HEK293 (cell line): ENCODE measurements at regions not wholly inside any gene's neighbourhood (a gene's known extent, or its start where the extent isn't known, plus 50 kb on each side); places are given as distances from the start of the nearest gene placed in this dataset.

ENCODE experiments used
- BCL11B ChIP-seq: fragments of 450-650 bp; formaldehyde crosslinking; IDR thresholded peaks from 2 replicates; pipeline ENCODE4 v1.5.1; 2016; ENCODE audit warnings: low read depth, missing biosample characterization, missing genetic modification characterization
- GLI2 ChIP-seq: fragments of 450-650 bp; formaldehyde crosslinking; IDR thresholded peaks from 2 replicates; pipeline ENCODE4; 2017; ENCODE audit warnings: missing biosample characterization, missing genetic modification characterization, low read depth, borderline replicate concordance
- KLF16 ChIP-seq: fragments of 450-650 bp; formaldehyde crosslinking; IDR thresholded peaks from 2 replicates; pipeline ENCODE4 v1.5.1; 2017; ENCODE audit warnings: missing biosample characterization, missing genetic modification characterization
- MZF1 ChIP-seq: fragments of 450-650 bp; formaldehyde crosslinking; IDR thresholded peaks from 2 replicates; pipeline ENCODE4 v1.5.1; 2017; ENCODE audit warnings: missing biosample characterization, missing genetic modification characterization, borderline replicate concordance
- PRDM6 ChIP-seq: fragments of 450-650 bp; formaldehyde crosslinking; IDR thresholded peaks from 2 replicates; pipeline ENCODE4 v1.5.1; 2017; ENCODE audit warnings: missing biosample characterization, missing genetic modification characterization
- RBAK ChIP-seq: fragments of 450-650 bp; formaldehyde crosslinking; IDR thresholded peaks from 2 replicates; pipeline ENCODE4 v1.5.1; 2016; ENCODE audit warnings: missing biosample characterization, missing genetic modification characterization
- SP2 ChIP-seq: fragments of 450-650 bp; formaldehyde crosslinking; IDR thresholded peaks from 2 replicates; pipeline ENCODE4 v1.5.1; 2016; ENCODE audit warnings: missing biosample characterization, missing genetic modification characterization
- TSHZ1 ChIP-seq: fragments of 450-650 bp; formaldehyde crosslinking; IDR thresholded peaks from 2 replicates; pipeline ENCODE4 v1.5.1; 2016; ENCODE audit warnings: missing biosample characterization, missing genetic modification characterization, borderline replicate concordance
- ZBTB7A ChIP-seq: fragments of 450-650 bp; formaldehyde crosslinking; IDR thresholded peaks from 2 replicates; pipeline ENCODE4 v1.5.1; 2016; ENCODE audit warnings: low read depth, missing biosample characterization, missing genetic modification characterization
- ZNF155 ChIP-seq: fragments of 450-650 bp; formaldehyde crosslinking; IDR thresholded peaks from 2 replicates; pipeline ENCODE4 v1.5.1; 2016; ENCODE audit warnings: missing biosample characterization, missing genetic modification characterization
- ZNF18 ChIP-seq: fragments of 450-650 bp; formaldehyde crosslinking; IDR thresholded peaks from 2 replicates; pipeline ENCODE4 v1.5.1; 2016; ENCODE audit warnings: missing biosample characterization, missing genetic modification characterization
- ZNF211 ChIP-seq: fragments of 450-650 bp; formaldehyde crosslinking; IDR thresholded peaks from 2 replicates; pipeline ENCODE4 v1.5.1; 2016; ENCODE audit warnings: low read depth, missing biosample characterization, missing genetic modification characterization
- ZNF23 ChIP-seq: fragments of 450-650 bp; formaldehyde crosslinking; IDR thresholded peaks from 2 replicates; pipeline ENCODE4 v1.5.1; 2016; ENCODE audit warnings: missing biosample characterization, missing genetic modification characterization, borderline replicate concordance
- ZNF26 ChIP-seq: fragments of 450-650 bp; formaldehyde crosslinking; IDR thresholded peaks from 2 replicates; pipeline ENCODE4 v1.5.1; 2016; ENCODE audit warnings: missing biosample characterization, missing genetic modification characterization
- ZNF274 ChIP-seq, 2 experiments: fragments of 200-500 bp in 1 of 2; fragments of 450-650 bp in 1 of 2; sonication (Bioruptor generic) in 1 of 2; formaldehyde crosslinking in 1 of 2; IDR thresholded peaks; 2 replicates each; pipeline versions ENCODE4 v1.5.1 to v1.6.1; 2014 to 2016; ENCODE audit warnings: borderline replicate concordance in 1 of 2, inconsistent platforms in 1 of 2, low read length in 1 of 2, missing biosample characterization in 1 of 2, missing genetic modification characterization in 1 of 2
- ZNF398 ChIP-seq: fragments of 450-650 bp; formaldehyde crosslinking; IDR thresholded peaks from 2 replicates; pipeline ENCODE4 v1.5.1; 2017; ENCODE audit warnings: missing biosample characterization, missing genetic modification characterization
- ZNF449 ChIP-seq: fragments of 450-650 bp; formaldehyde crosslinking; IDR thresholded peaks from 2 replicates; pipeline ENCODE4 v1.5.1; 2017; ENCODE audit warnings: missing biosample characterization, mild to moderate bottlenecking, missing genetic modification characterization, moderate library complexity
- ZNF530 ChIP-seq: fragments of 450-650 bp; formaldehyde crosslinking; IDR thresholded peaks from 2 replicates; pipeline ENCODE4 v1.5.1; 2016; ENCODE audit warnings: low read depth, missing biosample characterization, missing genetic modification characterization
- ZNF549 ChIP-seq: fragments of 450-650 bp; IDR thresholded peaks from 2 replicates; pipeline ENCODE4 v1.5.1; 2018; ENCODE audit warnings: missing biosample characterization, missing genetic modification characterization, mild to moderate bottlenecking, inconsistent platforms, moderate library complexity
- ZNF654 ChIP-seq: fragments of 450-650 bp; formaldehyde crosslinking; IDR thresholded peaks from 2 replicates; pipeline ENCODE4 v1.5.1; 2016; ENCODE audit warnings: low read depth, missing biosample characterization, missing genetic modification characterization
- ZNF677 ChIP-seq: fragments of 450-650 bp; IDR thresholded peaks from 2 replicates; pipeline ENCODE4 v1.5.0; 2018; ENCODE audit warnings: missing biosample characterization, mild to moderate bottlenecking, missing genetic modification characterization, moderate library complexity
- ZNF704 ChIP-seq: fragments of 450-650 bp; formaldehyde crosslinking; IDR thresholded peaks from 2 replicates; pipeline ENCODE4 v1.5.1; 2016; ENCODE audit warnings: missing biosample characterization, missing genetic modification characterization
- ZNF785 ChIP-seq: fragments of 450-650 bp; formaldehyde crosslinking; IDR thresholded peaks from 2 replicates; pipeline ENCODE4 v1.5.1; 2016; ENCODE audit warnings: missing biosample characterization, missing genetic modification characterization
- ZNF792 ChIP-seq: fragments of 450-650 bp; formaldehyde crosslinking; IDR thresholded peaks from 2 replicates; pipeline ENCODE4 v1.5.1; 2016; ENCODE audit warnings: missing biosample characterization, missing genetic modification characterization
- ZSCAN23 ChIP-seq: fragments of 450-650 bp; formaldehyde crosslinking; IDR thresholded peaks from 2 replicates; pipeline ENCODE4 v1.5.1; 2016; ENCODE audit warnings: missing biosample characterization, missing genetic modification characterization
- ZSCAN30 ChIP-seq: fragments of 450-650 bp; IDR thresholded peaks from 2 replicates; pipeline ENCODE4 v1.5.1; 2018; ENCODE audit warnings: missing biosample characterization, mild to moderate bottlenecking, missing genetic modification characterization, moderate library complexity

- no peak for TF ChIP-seq ZNF18 (tag by site-specific recombination)
- TF ChIP-seq ZNF398 (tag by site-specific recombination), result no peak
- no peak; the same call in 1 of the 2 replicates for TF ChIP-seq RBAK
- no peak for TF ChIP-seq PRDM6 (tag by site-specific recombination)
- TF ChIP-seq GLI2 (tag by site-specific recombination), result no peak; the same call in 1 of the 2 replicates
- TF ChIP-seq ZNF704 (tag by site-specific recombination), result no peak
- no peak for TF ChIP-seq ZNF211 (tag by site-specific recombination)
- TF ChIP-seq BCL11B (tag by site-specific recombination), result no peak
- no peak for TF ChIP-seq ZNF785
- 0 out of 2 replicates have a peak, but pooled peaks have one; percentile 13 for TF ChIP-seq ZNF654 (tag by site-specific recombination)
- TF ChIP-seq ZNF26 (tag by site-specific recombination), result no peak
- no peak for TF ChIP-seq ZNF792 (tag by site-specific recombination)
- TF ChIP-seq SP2 (tag by site-specific recombination), result no peak
- no peak for TF ChIP-seq TSHZ1 (tag by site-specific recombination)
- no peak for TF ChIP-seq ZNF530 (tag by site-specific recombination)
- no peak for TF ChIP-seq KLF16
- TF ChIP-seq ZNF23 (tag by site-specific recombination), result no peak
- no peak for TF ChIP-seq ZNF155 (tag by site-specific recombination)
- no peak for TF ChIP-seq ZSCAN30 (tag by site-specific recombination)
- no peak for TF ChIP-seq MZF1 (tag by site-specific recombination)
- TF ChIP-seq ZNF677, result no peak
- TF ChIP-seq ZNF449 (tag by site-specific recombination), result no peak
- no peak for TF ChIP-seq ZNF549 (tag by site-specific recombination)
- TF ChIP-seq ZSCAN23 (tag by site-specific recombination), result no peak
- no peak for TF ChIP-seq ZNF274 (IDR thresholded peaks at IDR 0.05; ENCODE audit: low read length)
- no peak for TF ChIP-seq ZNF274 (tag by site-specific recombination; IDR thresholded peaks at IDR 0.05; ENCODE audit: borderline replicate concordance)
- no peak for TF ChIP-seq ZBTB7A (tag by site-specific recombination)
These were observed 58.0 kb upstream of the EGFL6 start (continued) for GRCh38 chrX:13511241-13511943.
